NB4 (cell line): ENCODE measurements at regions not wholly inside any gene's neighbourhood (a gene's known extent, or its start where the extent isn't known, plus 50 kb on each side); places are given as distances from the start of the nearest gene placed in this dataset.

Experiments
- MYC ChIP-seq: IDR thresholded peaks from 2 replicates; pipeline ENCODE4 v1.6.1; 2011; ENCODE audit warnings: low read depth, low read length
- POLR2A ChIP-seq: IDR thresholded peaks from 2 replicates; pipeline ENCODE4 v1.6.1; 2011; ENCODE audit warnings: mild to moderate bottlenecking; ENCODE audit not compliant: insufficient read length; ENCODE audit errors: extremely low read depth
- TF ChIP-seq, protein P1 (sequence below): IDR thresholded peaks from one replicate; pipeline ENCODE4 v1.5.1; 2012; ENCODE audit warnings: low read depth, low read length
- TF ChIP-seq, protein P2 (sequence below): IDR thresholded peaks from 2 replicates; pipeline ENCODE4 v1.6.1; 2011; ENCODE audit warnings: low read depth, low read length

DNA sequence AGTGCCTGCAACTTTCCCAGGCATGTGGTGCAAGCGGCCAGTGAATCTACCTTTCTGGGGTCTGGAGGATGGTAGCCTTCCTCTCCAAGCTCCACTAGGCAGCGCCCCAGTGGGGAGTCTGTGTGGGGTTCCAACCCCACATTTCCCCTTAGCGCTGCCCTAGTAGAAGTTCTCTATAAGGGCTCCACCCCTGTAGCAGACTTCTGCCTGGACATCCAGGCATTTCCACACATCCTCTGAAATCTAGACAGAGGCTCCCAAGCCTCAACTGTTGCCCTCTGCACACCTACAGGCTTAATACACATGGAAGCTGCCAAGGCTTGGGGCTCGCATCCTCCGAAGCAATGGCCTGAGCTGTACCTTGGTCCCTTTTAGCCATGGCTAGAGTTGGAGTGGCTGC, 321.6 kb downstream of the TFAP2A start:
- TF ChIP-seq, protein P1, sequence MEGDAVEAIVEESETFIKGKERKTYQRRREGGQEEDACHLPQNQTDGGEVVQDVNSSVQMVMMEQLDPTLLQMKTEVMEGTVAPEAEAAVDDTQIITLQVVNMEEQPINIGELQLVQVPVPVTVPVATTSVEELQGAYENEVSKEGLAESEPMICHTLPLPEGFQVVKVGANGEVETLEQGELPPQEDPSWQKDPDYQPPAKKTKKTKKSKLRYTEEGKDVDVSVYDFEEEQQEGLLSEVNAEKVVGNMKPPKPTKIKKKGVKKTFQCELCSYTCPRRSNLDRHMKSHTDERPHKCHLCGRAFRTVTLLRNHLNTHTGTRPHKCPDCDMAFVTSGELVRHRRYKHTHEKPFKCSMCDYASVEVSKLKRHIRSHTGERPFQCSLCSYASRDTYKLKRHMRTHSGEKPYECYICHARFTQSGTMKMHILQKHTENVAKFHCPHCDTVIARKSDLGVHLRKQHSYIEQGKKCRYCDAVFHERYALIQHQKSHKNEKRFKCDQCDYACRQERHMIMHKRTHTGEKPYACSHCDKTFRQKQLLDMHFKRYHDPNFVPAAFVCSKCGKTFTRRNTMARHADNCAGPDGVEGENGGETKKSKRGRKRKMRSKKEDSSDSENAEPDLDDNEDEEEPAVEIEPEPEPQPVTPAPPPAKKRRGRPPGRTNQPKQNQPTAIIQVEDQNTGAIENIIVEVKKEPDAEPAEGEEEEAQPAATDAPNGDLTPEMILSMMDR: no peak
- TF ChIP-seq POLR2A (no peak), MYC (no peak)
- TF ChIP-seq, protein P2, sequence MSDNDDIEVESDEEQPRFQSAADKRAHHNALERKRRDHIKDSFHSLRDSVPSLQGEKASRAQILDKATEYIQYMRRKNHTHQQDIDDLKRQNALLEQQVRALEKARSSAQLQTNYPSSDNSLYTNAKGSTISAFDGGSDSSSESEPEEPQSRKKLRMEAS: no peak
